H1 (cell line): ENCODE measurements at regions not wholly inside any gene's neighbourhood (a gene's known extent, or its start where the extent isn't known, plus 50 kb on each side); places are given as distances from the start of the nearest gene placed in this dataset.
"Not testable (repeated sequence)": the region's sequence is repeated elsewhere in the genome, so short reads cannot be mapped to it uniquely, and the experiment has no call there.

ENCODE experiments used
- CTCF ChIA-PET: fragments of 300-600 bp; sonication (Branson Sonifier 250); formaldehyde crosslinking; loops from one replicate; lab custom pipeline; 2021; ENCODE audit not compliant: partially characterized antibody; lab: Charles Lee
- POLR2A ChIA-PET: fragments of 300-600 bp; sonication (Branson Sonifier 250); formaldehyde crosslinking; loops from one replicate; lab custom pipeline; 2021; ENCODE audit warnings: inconsistent platforms; ENCODE audit not compliant: partially characterized antibody; lab: Charles Lee
- DNase-seq, 2 experiments: peaks; one replicate each; pipeline versions ENCODE4 v3.0.0 to v3.0.0-alpha.2; 2010 to 2022; ENCODE audit warnings: low spot score in 2 of 2, low read depth in 1 of 2, mixed read lengths in 1 of 2
- FAIRE-seq: peaks from 2 replicates; lab custom pipeline; 2011; peaks lifted over from hg19 to GRCh38; lab: Jason Lieb, UNC
- H2AFZ ChIP-seq: 2 replicates; pipeline ENCODE4 v1.8.1; 2012; ENCODE audit warnings: low read length, inconsistent platforms
- H2AK5ac ChIP-seq: 2 replicates; pipeline ENCODE4 v1.6.1; 2013; ENCODE audit warnings: low read depth, low read length
- H2BK120ac ChIP-seq: replicated peaks from 2 replicates; pipeline ENCODE3; 2013; ENCODE audit warnings: low read depth, low read length, inconsistent platforms
- H2BK12ac ChIP-seq: 2 replicates; pipeline ENCODE4 v1.6.1; 2013; ENCODE audit warnings: low read depth, low read length
- H2BK15ac ChIP-seq: 2 replicates; pipeline ENCODE4 v1.6.1; 2013; ENCODE audit warnings: low read length
- H2BK20ac ChIP-seq: 2 replicates; pipeline ENCODE4 v1.6.1; 2013; ENCODE audit warnings: low read length
- H2BK5ac ChIP-seq: 2 replicates; pipeline ENCODE4 v1.6.1; 2013; ENCODE audit warnings: low read depth, low read length
- H3K14ac ChIP-seq: 2 replicates; pipeline ENCODE4 v1.6.1; 2013; ENCODE audit warnings: inconsistent platforms; ENCODE audit not compliant: insufficient read length
- H3K18ac ChIP-seq: 2 replicates; pipeline ENCODE4 v1.6.1; 2013; ENCODE audit warnings: low read length; ENCODE audit errors: extremely low read depth
- H3K23ac ChIP-seq: 2 replicates; pipeline ENCODE4 v1.6.1; 2013; ENCODE audit warnings: inconsistent platforms; ENCODE audit not compliant: insufficient read length
- H3K23me2 ChIP-seq: 2 replicates; pipeline ENCODE4 v1.6.1; 2013; ENCODE audit warnings: low read depth, low read length
- H3K27ac ChIP-seq: 2 replicates; pipeline ENCODE4 v1.6.1; 2011; ENCODE audit warnings: low read depth, low read length, inconsistent platforms
- H3K27me3 ChIP-seq, 4 experiments: replicated peaks in 1 of 4; 1 replicate in 1 of 4; 2 replicates in 3 of 4; pipeline versions ENCODE4 v1.6.1 to v1.8.1; 2011 to 2013; ENCODE audit warnings: low read length in 3 of 4, mild to moderate bottlenecking in 3 of 4, inconsistent platforms in 2 of 4, mixed read lengths in 2 of 4, moderate library complexity in 1 of 4; ENCODE audit not compliant: control insufficient read depth in 3 of 4, insufficient read depth in 3 of 4; ENCODE audit errors: extremely low read depth in 1 of 4
- H3K36me3 ChIP-seq, 4 experiments: 2 replicates each; pipeline versions ENCODE4 v1.6.1 to v1.8.1; 2011 to 2013; ENCODE audit warnings: mild to moderate bottlenecking in 4 of 4, low read length in 3 of 4, moderate library complexity in 2 of 4, control low read depth in 1 of 4, inconsistent platforms in 1 of 4; ENCODE audit not compliant: insufficient read depth in 4 of 4, control insufficient read depth in 2 of 4
- H3K4ac ChIP-seq: replicated peaks from 2 replicates; pipeline ENCODE3; 2013; ENCODE audit warnings: low read length, low read depth, mixed read lengths, inconsistent platforms; ENCODE audit not compliant: insufficient read length
- H3K4me1 ChIP-seq, 4 experiments: replicated peaks in 1 of 4; 1 replicate in 1 of 4; 2 replicates in 3 of 4; pipeline versions ENCODE4 v1.6.1 to v1.8.1; 2011 to 2013; ENCODE audit warnings: low read length in 3 of 4, inconsistent platforms in 2 of 4, mixed read lengths in 1 of 4; ENCODE audit not compliant: insufficient read depth in 4 of 4, control insufficient read depth in 3 of 4
- H3K4me2 ChIP-seq, 2 experiments: 2 replicates each; pipeline versions ENCODE4 v1.6.1 to v1.8.1; 2011 to 2013; ENCODE audit warnings: low read depth in 2 of 2, low read length in 2 of 2, control low read depth in 1 of 2, inconsistent platforms in 1 of 2, mild to moderate bottlenecking in 1 of 2; ENCODE audit not compliant: insufficient read depth in 1 of 2
- H3K4me3 ChIP-seq, 4 experiments: fragments of 200-600, 300-600 bp in 1 of 4; sonication (generic), shearing (Covaris generic), sonication (Bioruptor Twin) in 1 of 4; 2 replicates each; pipeline versions ENCODE4 v1.5.1 to v1.8.1; 2011 to 2016; ENCODE audit warnings: low read length in 4 of 4, low read depth in 3 of 4, control low read depth in 2 of 4, inconsistent platforms in 2 of 4, mild to moderate bottlenecking in 2 of 4, mixed read lengths in 1 of 4, moderate library complexity in 1 of 4; ENCODE audit not compliant: insufficient read depth in 2 of 4; ENCODE audit errors: extremely low read depth in 1 of 4
- H3K56ac ChIP-seq: replicated peaks from 2 replicates; pipeline ENCODE3; 2013; ENCODE audit warnings: low read depth, mild to moderate bottlenecking, mixed read lengths, low read length, inconsistent platforms; ENCODE audit not compliant: insufficient read length
- H3K79me1 ChIP-seq: 2 replicates; pipeline ENCODE4 v1.6.1; 2013; ENCODE audit warnings: low read depth, low read length, control low read depth
- H3K79me2 ChIP-seq, 2 experiments: 2 replicates each; pipeline versions ENCODE4 v1.6.1 to v1.8.1; 2012 to 2013; ENCODE audit warnings: low read length in 2 of 2, mild to moderate bottlenecking in 2 of 2, inconsistent platforms in 1 of 2; ENCODE audit not compliant: insufficient read depth in 2 of 2, control insufficient read depth in 1 of 2
- H3K9ac ChIP-seq, 4 experiments: replicated peaks in 1 of 4; 1 replicate in 1 of 4; 2 replicates in 3 of 4; pipeline versions ENCODE4 v1.6.1 to v1.8.1; 2011 to 2013; ENCODE audit warnings: low read depth in 3 of 4, low read length in 3 of 4, control low read depth in 2 of 4, mild to moderate bottlenecking in 2 of 4, moderate library complexity in 2 of 4, inconsistent platforms in 1 of 4; ENCODE audit errors: extremely low read depth in 1 of 4
- H3K9me3 ChIP-seq, 2 experiments: 2 replicates each; pipeline versions ENCODE4 v1.6.1 to v1.8.1; 2012 to 2013; ENCODE audit warnings: mild to moderate bottlenecking in 2 of 2, moderate library complexity in 2 of 2, control low read depth in 1 of 2, inconsistent platforms in 1 of 2, low read depth in 1 of 2, low read length in 1 of 2, mixed read lengths in 1 of 2; ENCODE audit not compliant: insufficient read depth in 2 of 2
- H4K20me1 ChIP-seq, 2 experiments: replicated peaks in 1 of 2; 2 replicates each; pipeline versions ENCODE3 to v1.8.1; 2011 to 2013; ENCODE audit warnings: inconsistent platforms in 2 of 2, low read length in 2 of 2, mild to moderate bottlenecking in 1 of 2; ENCODE audit not compliant: insufficient read depth in 2 of 2, control insufficient read depth in 1 of 2
- H4K5ac ChIP-seq: 2 replicates; pipeline ENCODE4 v1.6.1; 2013; ENCODE audit warnings: low read length, low read depth, mixed read lengths, inconsistent platforms; ENCODE audit not compliant: insufficient read length
- H4K8ac ChIP-seq: 2 replicates; pipeline ENCODE4 v1.8.0; 2013; ENCODE audit warnings: mild to moderate bottlenecking, moderate library complexity, low read length, inconsistent platforms; ENCODE audit not compliant: insufficient read depth; ENCODE audit errors: extremely low read depth
- H4K91ac ChIP-seq: replicated peaks from 2 replicates; pipeline ENCODE3; 2013; ENCODE audit warnings: low read length, mixed read lengths, inconsistent platforms; ENCODE audit not compliant: insufficient read length
- WGBS, 2 experiments: shearing (Covaris generic) in 1 of 2; methylation state at CpG; one replicate each; pipeline versions ENCODE4 v1.1.6 to v1.1.7; 2013 to 2015; ENCODE audit warnings: low lambda C conversion rate in 2 of 2, mixed read lengths in 2 of 2, inconsistent platforms in 1 of 2, low coverage in 1 of 2, missing lambda C conversion rate in 1 of 2; ENCODE audit not compliant: insufficient replicate concordance in 2 of 2, insufficient coverage in 1 of 2, insufficient read length in 1 of 2; ENCODE audit errors: extremely low coverage in 1 of 2, missing lambda C conversion rate in 1 of 2; 5-methylcytosine and 5-hydroxymethylcytosine counted together

DNA sequence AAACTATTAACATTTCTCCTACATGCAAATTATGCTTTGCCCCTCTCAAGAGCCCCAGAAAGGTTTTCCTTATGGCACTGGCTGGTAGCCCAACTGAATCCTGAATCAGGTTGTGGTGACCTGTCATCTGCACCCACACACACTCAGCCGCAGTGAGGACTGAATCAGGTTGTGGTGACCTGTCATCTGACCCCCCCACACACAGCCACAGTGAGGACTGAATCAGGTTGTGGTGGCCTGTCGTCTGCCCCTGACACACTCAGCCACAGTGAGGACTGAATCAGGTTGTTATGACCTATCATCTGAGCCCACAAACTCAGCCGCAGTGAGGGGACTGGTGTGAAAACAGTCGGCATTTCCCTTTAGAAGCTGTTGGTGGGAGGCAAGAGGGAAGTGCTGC, 195.0 kb downstream of the CWH43 start:
- H2BK12ac ChIP-seq, H3K79me2 ChIP-seq, H4K5ac ChIP-seq, H3K4me2 ChIP-seq, H3K9me3 ChIP-seq, H3K27me3 ChIP-seq, H3K23ac ChIP-seq, H3K79me1 ChIP-seq, H2BK20ac ChIP-seq, H3K4me3 ChIP-seq, H3K9ac ChIP-seq, H2AFZ ChIP-seq, H3K18ac ChIP-seq, CTCF ChIA-PET, H3K27ac ChIP-seq, H2BK120ac ChIP-seq, H3K36me3 ChIP-seq, H3K4me1 ChIP-seq, H4K20me1 ChIP-seq, DNase-seq, H2BK5ac ChIP-seq, H4K8ac ChIP-seq, H3K4ac ChIP-seq, POLR2A ChIA-PET, H3K14ac ChIP-seq, H3K23me2 ChIP-seq, H3K56ac ChIP-seq, H2AK5ac ChIP-seq, H4K91ac ChIP-seq, H2BK15ac ChIP-seq, FAIRE-seq: not testable (repeated sequence)
- WGBS, 2 experiments, result 83% methylated on average over 4 of the region's 4 CpGs; no CpG with 5 or more reads in 1 of the 2 experiments

- H4K20me1 ChIP-seq, DNase-seq, H2AK5ac ChIP-seq, H3K23me2 ChIP-seq, CTCF ChIA-PET, H2BK12ac ChIP-seq, H2BK120ac ChIP-seq, H2BK15ac ChIP-seq, H4K5ac ChIP-seq, H2AFZ ChIP-seq, H3K14ac ChIP-seq, H3K4me2 ChIP-seq, H3K4me3 ChIP-seq, H2BK20ac ChIP-seq, H3K18ac ChIP-seq, H3K4me1 ChIP-seq, H3K27ac ChIP-seq, FAIRE-seq, H3K79me1 ChIP-seq, H4K8ac ChIP-seq, H3K9ac ChIP-seq, POLR2A ChIA-PET, H3K23ac ChIP-seq, H3K79me2 ChIP-seq, H3K4ac ChIP-seq, H4K91ac ChIP-seq, H3K56ac ChIP-seq, H3K27me3 ChIP-seq, H2BK5ac ChIP-seq, H3K36me3 ChIP-seq: not testable (repeated sequence)
- WGBS, 2 experiments, result 66% methylated on average over 11 of the region's 11 CpGs; no CpG with 5 or more reads in 1 of the 2 experiments
- peaks cover 45 to 67% of the 10 kb centered on the region in 2 experiments for H3K9me3 ChIP-seq
Measured at GRCh38 chr4:49211396-49212194, 225.5 kb downstream of the CWH43 start.
